ENCODE measurements at regions not wholly inside any gene's neighbourhood (a gene's known extent, or its start where the extent isn't known, plus 50 kb on each side); places are given as distances from the start of the nearest gene placed in this dataset.

DNA sequence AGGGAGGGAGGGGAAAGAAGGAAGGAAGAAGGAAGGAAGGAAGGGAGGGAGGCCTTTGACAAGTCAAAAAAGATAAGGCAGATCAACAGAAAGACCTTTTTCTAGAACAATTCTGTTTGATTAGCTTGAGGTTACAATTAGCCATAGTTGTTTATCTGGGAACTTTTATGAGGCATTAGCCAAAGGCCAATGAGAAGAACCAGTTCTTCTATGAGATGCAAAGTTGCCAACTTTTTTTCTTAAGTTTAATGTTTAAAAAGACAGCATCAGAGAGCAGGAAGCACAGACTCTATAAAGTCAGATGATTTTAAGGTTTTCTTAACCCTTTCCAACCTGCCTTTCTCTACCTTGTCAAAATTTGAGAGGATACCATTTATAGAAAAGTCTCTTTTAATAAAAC lies 301.3 kb upstream of the NR2F2 start:
- no peak for DNase-seq
- ATAC-seq, result no peak
- Histone ChIP-seq H3K27ac (no peak overlapping the region), H3K4me3 (no peak overlapping the region), H3K9me3 (no peaks in the 10 kb centered on the region), H3K4me1 (no peaks in the 10 kb centered on the region), H3K27me3 (no peaks in the 10 kb centered on the region), H3K36me3 (no peaks in the 10 kb centered on the region)
- intact Hi-C loops (cut with DNase I), result no loop called here
- TF ChIP-seq, protein P1, sequence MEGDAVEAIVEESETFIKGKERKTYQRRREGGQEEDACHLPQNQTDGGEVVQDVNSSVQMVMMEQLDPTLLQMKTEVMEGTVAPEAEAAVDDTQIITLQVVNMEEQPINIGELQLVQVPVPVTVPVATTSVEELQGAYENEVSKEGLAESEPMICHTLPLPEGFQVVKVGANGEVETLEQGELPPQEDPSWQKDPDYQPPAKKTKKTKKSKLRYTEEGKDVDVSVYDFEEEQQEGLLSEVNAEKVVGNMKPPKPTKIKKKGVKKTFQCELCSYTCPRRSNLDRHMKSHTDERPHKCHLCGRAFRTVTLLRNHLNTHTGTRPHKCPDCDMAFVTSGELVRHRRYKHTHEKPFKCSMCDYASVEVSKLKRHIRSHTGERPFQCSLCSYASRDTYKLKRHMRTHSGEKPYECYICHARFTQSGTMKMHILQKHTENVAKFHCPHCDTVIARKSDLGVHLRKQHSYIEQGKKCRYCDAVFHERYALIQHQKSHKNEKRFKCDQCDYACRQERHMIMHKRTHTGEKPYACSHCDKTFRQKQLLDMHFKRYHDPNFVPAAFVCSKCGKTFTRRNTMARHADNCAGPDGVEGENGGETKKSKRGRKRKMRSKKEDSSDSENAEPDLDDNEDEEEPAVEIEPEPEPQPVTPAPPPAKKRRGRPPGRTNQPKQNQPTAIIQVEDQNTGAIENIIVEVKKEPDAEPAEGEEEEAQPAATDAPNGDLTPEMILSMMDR (IDR thresholded peaks at IDR 0.05), result no peak

DNA sequence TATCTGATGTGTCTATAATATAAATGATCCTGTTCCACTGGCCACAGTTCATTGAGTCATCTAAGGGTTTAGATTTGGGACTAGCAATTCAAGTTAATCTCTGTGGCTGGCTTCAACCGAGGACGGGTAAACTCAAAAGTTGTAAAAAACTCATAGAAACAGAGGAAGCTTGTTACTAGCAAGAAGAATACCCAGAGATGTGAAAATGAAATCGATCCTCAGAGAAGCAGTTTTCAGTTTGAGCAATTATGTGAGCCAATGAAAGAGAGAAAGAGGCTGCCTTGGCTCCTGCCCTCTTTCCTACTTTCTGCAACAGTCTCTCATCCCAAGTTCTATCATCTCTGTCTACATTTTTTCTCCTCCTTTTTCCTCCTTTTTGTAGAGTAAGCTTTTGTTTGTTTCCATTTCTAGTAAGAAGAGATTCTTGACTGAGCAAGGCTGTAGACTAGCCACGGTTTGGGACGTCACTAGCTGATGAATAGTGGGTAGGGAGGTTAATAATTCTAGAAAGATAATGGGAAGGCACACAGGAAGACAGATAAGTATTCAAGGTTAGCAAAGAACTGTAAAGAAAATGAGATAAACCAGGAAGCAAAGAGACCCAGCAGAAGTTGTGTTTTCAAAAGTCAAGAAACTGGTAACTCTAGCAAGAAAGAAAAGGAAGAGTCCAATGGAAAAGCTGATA lies 298.9 kb upstream of the NR2F2 start:
- H3K4me1 ChIP-seq, result no peaks in the 10 kb centered on the region
- no peak overlapping the region for H3K27ac ChIP-seq
- intact Hi-C loops (cut with DNase I), result no loop called here
- DNase-seq, result no peak
- no peak overlapping the region for H3K4me3 ChIP-seq
- H3K9me3 ChIP-seq, result no peaks in the 10 kb centered on the region
- ATAC-seq, result no peak
- peaks cover 0 to 2% of the 10 kb centered on the region in 2 donors for H3K27me3 ChIP-seq
- TF ChIP-seq, protein P1 (IDR thresholded peaks at IDR 0.05), result no peak
- no peaks in the 10 kb centered on the region for H3K36me3 ChIP-seq

DNA sequence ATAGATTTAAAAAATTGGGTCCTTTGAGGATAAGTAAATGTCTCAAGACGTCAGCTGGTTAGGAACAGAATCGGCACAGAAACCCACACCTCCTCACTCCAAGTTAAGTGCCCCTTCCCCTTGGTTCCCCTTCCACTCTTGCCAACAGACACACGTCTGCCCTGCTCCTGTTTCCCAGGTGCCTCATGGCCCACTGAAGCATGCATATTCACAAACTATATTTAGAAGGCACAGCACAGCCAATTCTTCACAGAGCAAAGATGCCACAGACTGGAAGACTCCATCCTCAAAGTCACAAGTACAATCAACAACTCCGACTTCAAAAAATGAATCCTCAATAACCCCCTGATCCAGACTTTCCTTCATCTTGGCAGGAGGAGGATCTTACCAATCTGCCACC lies 295.4 kb upstream of the NR2F2 start:
- H3K27me3 ChIP-seq, result peaks cover 0 to 24% of the 10 kb centered on the region in 2 donors
- intact Hi-C loops (cut with DNase I), result no loop called here
- no peak overlapping the region for H3K27ac ChIP-seq
- H3K4me3 ChIP-seq, result no peak overlapping the region
- DNase-seq (no peak), ATAC-seq (no peak)
- TF ChIP-seq, protein P1 (IDR thresholded peaks at IDR 0.05), result no peak
- H3K4me1 ChIP-seq, result no peaks in the 10 kb centered on the region
- H3K9me3 ChIP-seq, result no peaks in the 10 kb centered on the region
- H3K36me3 ChIP-seq, result no peaks in the 10 kb centered on the region

GRCh38 chr15:96035635-96036034 lies 294.9 kb upstream of the NR2F2 start:
- H3K27ac ChIP-seq, result no peak overlapping the region
- peaks cover 0 to 24% of the 10 kb centered on the region in 2 donors for H3K27me3 ChIP-seq
- intact Hi-C loops (cut with DNase I), result no loop called here
- H3K4me3 ChIP-seq, result no peak overlapping the region
- H3K4me1 ChIP-seq, result no peaks in the 10 kb centered on the region
- H3K36me3 ChIP-seq, result no peaks in the 10 kb centered on the region
- ATAC-seq (no peak), DNase-seq (no peak)
- no peaks in the 10 kb centered on the region for H3K9me3 ChIP-seq
- TF ChIP-seq, protein P1 (IDR thresholded peaks at IDR 0.05), result no peak

DNA sequence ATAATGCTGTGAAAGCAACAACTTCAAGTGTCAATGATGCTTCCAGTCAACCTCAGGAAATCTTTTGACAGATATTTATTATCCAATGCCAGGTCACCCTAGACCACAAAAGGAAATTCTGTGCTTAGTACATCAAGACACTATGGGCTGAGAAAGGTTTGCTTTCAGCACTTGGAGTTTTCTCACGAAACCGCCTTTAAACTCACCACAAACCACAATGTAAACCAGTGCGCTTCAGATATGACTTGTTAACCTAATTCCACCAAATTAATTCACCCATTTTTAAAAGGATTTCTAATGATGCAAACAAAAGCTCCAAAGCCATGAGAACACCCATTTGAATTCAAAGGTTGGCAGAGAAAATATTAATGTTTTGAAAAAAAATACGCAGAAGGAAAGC lies 292.9 kb upstream of the NR2F2 start:
- Histone ChIP-seq H3K27me3 (peaks cover 0 to 24% of the 10 kb centered on the region in 2 donors), H3K4me1 (peaks cover 0 to 4% of the 10 kb centered on the region in 2 donors), H3K9me3 (no peaks in the 10 kb centered on the region), H3K36me3 (no peaks in the 10 kb centered on the region), H3K4me3 (no peak overlapping the region), H3K27ac (no peak overlapping the region)
- intact Hi-C loops (cut with DNase I), result no loop called here
- TF ChIP-seq, protein P1 (IDR thresholded peaks at IDR 0.05), result no peak
- no peak for ATAC-seq
- no peak for DNase-seq
